PFSK-1 (cell line): ENCODE measurements at regions not wholly inside any gene's neighbourhood (a gene's known extent, or its start where the extent isn't known, plus 50 kb on each side); places are given as distances from the start of the nearest gene placed in this dataset.

ENCODE experiments used
- FOXP2 ChIP-seq: optimal IDR thresholded peaks from 2 replicates; pipeline ENCODE3; 2011; ENCODE audit warnings: borderline replicate concordance, control low read depth, inconsistent platforms; ENCODE audit not compliant: insufficient read depth; ENCODE audit errors: extremely low read length, extremely low read depth
- POLR2AphosphoS5 ChIP-seq: IDR thresholded peaks from 2 replicates; pipeline ENCODE4 v1.6.1; 2012; ENCODE audit warnings: low read depth, mild to moderate bottlenecking, control low read depth, low read length, moderate library complexity
- REST ChIP-seq, 2 experiments: IDR thresholded peaks; 2 replicates each; pipeline versions ENCODE4 v1.6.1 to v1.8.0; 2011 to 2012; ENCODE audit warnings: low read depth in 2 of 2, low read length in 2 of 2, control low read depth in 1 of 2, inconsistent platforms in 1 of 2, mild to moderate bottlenecking in 1 of 2, moderate library complexity in 1 of 2; ENCODE audit not compliant: insufficient read depth in 1 of 2
- SIN3A ChIP-seq: IDR thresholded peaks from 2 replicates; pipeline ENCODE4 v1.6.1; 2012; ENCODE audit warnings: mild to moderate bottlenecking, low read length, moderate library complexity, borderline replicate concordance; ENCODE audit not compliant: insufficient read depth
- TAF1 ChIP-seq: IDR thresholded peaks from 2 replicates; pipeline ENCODE4 v1.6.1; 2012; ENCODE audit warnings: low read length, control low read depth, borderline replicate concordance; ENCODE audit not compliant: insufficient read depth

GRCh38 chr2:217467331-217467730, 535.5 kb downstream of the TNS1 start:
- no peak for TF ChIP-seq SIN3A
- TF ChIP-seq TAF1, result no peak
- TF ChIP-seq POLR2AphosphoS5, result no peak
- no peak for TF ChIP-seq FOXP2
- TF ChIP-seq REST (IDR thresholded peaks at IDR 0.05; ENCODE audit: insufficient read depth in 1 of 2, low read depth in 2 of 2, low read length in 2 of 2), result no peak

- TF ChIP-seq POLR2AphosphoS5, result no peak
- TF ChIP-seq FOXP2, result no peak
These were observed 536.0 kb downstream of the TNS1 start for GRCh38 chr2:217466805-217467204.

GRCh38 chr2:217466104-217466503, 536.7 kb downstream of the TNS1 start:
- TF ChIP-seq FOXP2 (no peak), REST (IDR thresholded peaks at IDR 0.05; ENCODE audit: insufficient read depth in 1 of 2, low read depth in 2 of 2, low read length in 2 of 2) (no peak), POLR2AphosphoS5 (no peak), TAF1 (no peak), SIN3A (no peak)

- no peak for TF ChIP-seq TAF1
- no peak for TF ChIP-seq SIN3A
- TF ChIP-seq FOXP2, result no peak
- no peak for TF ChIP-seq REST (IDR thresholded peaks at IDR 0.05; ENCODE audit: insufficient read depth in 1 of 2, low read depth in 2 of 2, low read length in 2 of 2)
- no peak for TF ChIP-seq POLR2AphosphoS5
These were observed 537.7 kb downstream of the TNS1 start for GRCh38 chr2:217465100-217465499.

- no peak for TF ChIP-seq TAF1
- no peak for TF ChIP-seq FOXP2
- TF ChIP-seq POLR2AphosphoS5, result no peak
- no peak for TF ChIP-seq SIN3A
- TF ChIP-seq REST (IDR thresholded peaks at IDR 0.05; ENCODE audit: insufficient read depth in 1 of 2, low read depth in 2 of 2, low read length in 2 of 2), result no peak
These were observed 539.3 kb downstream of the TNS1 start for GRCh38 chr2:217463402-217464075.
